Hepatocyte (in vitro differentiated cells): ENCODE measurements at regions not wholly inside any gene's neighbourhood (a gene's known extent, or its start where the extent isn't known, plus 50 kb on each side); places are given as distances from the start of the nearest gene placed in this dataset.

Experiments used
- DNase-seq: peaks from one replicate; pipeline ENCODE4 v3.0.0-alpha.2; 2016; ENCODE audit warnings: low spot score
- H2AFZ ChIP-seq: fragments of 200-600 bp; sonication (generic); 2 replicates; pipeline ENCODE4 v1.6.0; 2016; ENCODE audit warnings: antibody characterized with exemption, mild to moderate bottlenecking
- H3K27ac ChIP-seq: fragments of 200-600 bp; sonication (generic); 2 replicates; pipeline ENCODE4 v1.5.1; 2016; ENCODE audit warnings: mild to moderate bottlenecking
- H3K27me3 ChIP-seq: fragments of 200-600 bp; sonication (generic); 2 replicates; pipeline ENCODE4 v1.6.1; 2016
- H3K36me3 ChIP-seq: fragments of 200-600 bp; sonication (generic); replicated peaks from 2 replicates; pipeline ENCODE4 v1.5.1; 2016; ENCODE audit warnings: low read depth; ENCODE audit not compliant: insufficient read depth
- H3K4me1 ChIP-seq: fragments of 200-600 bp; sonication (generic); 2 replicates; pipeline ENCODE4 v1.5.1; 2016; ENCODE audit warnings: mild to moderate bottlenecking, moderate library complexity; ENCODE audit not compliant: insufficient read depth
- H3K4me2 ChIP-seq: fragments of 200-600 bp; sonication (generic); 2 replicates; pipeline ENCODE4 v1.6.0; 2016
- H3K4me3 ChIP-seq: fragments of 200-600 bp; sonication (generic); 2 replicates; pipeline ENCODE4 v1.5.1; 2016; ENCODE audit warnings: mild to moderate bottlenecking
- H3K79me2 ChIP-seq: fragments of 200-600 bp; sonication (generic); 2 replicates; pipeline ENCODE4 v1.6.0; 2017; ENCODE audit warnings: mild to moderate bottlenecking
- H3K9me2 ChIP-seq: fragments of 200-600 bp; sonication (generic); replicated peaks from 2 replicates; pipeline ENCODE4 v1.6.0; 2017; ENCODE audit warnings: mild to moderate bottlenecking; ENCODE audit not compliant: insufficient read depth
- H3K9me3 ChIP-seq: fragments of 200-600 bp; sonication (generic); 2 replicates; pipeline ENCODE4 v1.5.1; 2016; ENCODE audit warnings: low read depth, mild to moderate bottlenecking
- H4K20me1 ChIP-seq: fragments of 200-600 bp; sonication (generic); 2 replicates; pipeline ENCODE4 v1.6.0; 2016; ENCODE audit warnings: mild to moderate bottlenecking; ENCODE audit not compliant: insufficient read depth, poor library complexity, severe bottlenecking
- CTCF ChIP-seq: fragments of 200-600 bp; sonication (generic); IDR thresholded peaks from 2 replicates; pipeline ENCODE4 v1.5.1; 2016; ENCODE audit warnings: antibody characterized with exemption, mild to moderate bottlenecking; ENCODE audit not compliant: poor library complexity
- EZH2 ChIP-seq: fragments of 200-600 bp; sonication (generic); IDR thresholded peaks from 2 replicates; pipeline ENCODE4 v1.6.1; 2016; ENCODE audit warnings: antibody characterized with exemption, mild to moderate bottlenecking, borderline replicate concordance
- EZH2phosphoT487 ChIP-seq: fragments of 200-600 bp; sonication (generic); IDR thresholded peaks from one replicate; pipeline ENCODE4 v1.6.1; 2018; ENCODE audit warnings: antibody characterized with exemption, mild to moderate bottlenecking, low read depth, moderate library complexity; ENCODE audit not compliant: unreplicated experiment, severe bottlenecking
- WGBS: methylation state at CpG from one replicate; pipeline ENCODE4 v1.1.6; 2016; ENCODE audit warnings: low lambda C conversion rate; ENCODE audit errors: missing lambda C conversion rate; 5-methylcytosine and 5-hydroxymethylcytosine counted together

- Histone ChIP-seq H3K9me2 (no peaks in the 10 kb centered on the region), H3K27ac (no peak overlapping the region), H2AFZ (no peak overlapping the region), H3K79me2 (no peaks in the 10 kb centered on the region), H3K36me3 (no peaks in the 10 kb centered on the region), H3K4me2 (no peak overlapping the region), H3K9me3 (no peaks in the 10 kb centered on the region), H3K4me1 (peaks cover 9% of the 10 kb centered on the region), H4K20me1 (no peaks in the 10 kb centered on the region), H3K27me3 (no peaks in the 10 kb centered on the region), H3K4me3 (no peak overlapping the region)
- DNase-seq, result no peak
- no peak for TF ChIP-seq EZH2phosphoT487
- TF ChIP-seq CTCF, result no peak
- TF ChIP-seq EZH2, result no peak
- WGBS, result 90% methylated on average over 8 of the region's 8 CpGs
Measured at GRCh38 chr21:45341261-45341660, 53.6 kb upstream of the POFUT2 start.

- WGBS, result 75% methylated on average over 9 of the region's 9 CpGs
- Histone ChIP-seq H4K20me1 (no peaks in the 10 kb centered on the region), H3K9me2 (no peaks in the 10 kb centered on the region), H3K4me1 (peaks cover 6% of the 10 kb centered on the region), H3K27me3 (no peaks in the 10 kb centered on the region), H3K79me2 (no peaks in the 10 kb centered on the region), H3K36me3 (no peaks in the 10 kb centered on the region), H3K9me3 (no peaks in the 10 kb centered on the region), H3K27ac (no peak overlapping the region), H2AFZ (no peak overlapping the region), H3K4me3 (no peak overlapping the region), H3K4me2 (no peak overlapping the region)
- no peak for DNase-seq
- TF ChIP-seq EZH2phosphoT487 (no peak), CTCF (no peak)
Measured at GRCh38 chr21:45341779-45342178, 54.1 kb upstream of the POFUT2 start.

GRCh38 chr21:45343891-45344290 lies 56.2 kb upstream of the POFUT2 start:
- Histone ChIP-seq H3K4me1 (no peaks in the 10 kb centered on the region), H3K4me2 (no peak overlapping the region), H3K36me3 (no peaks in the 10 kb centered on the region), H3K27me3 (no peaks in the 10 kb centered on the region), H3K79me2 (no peaks in the 10 kb centered on the region), H4K20me1 (no peaks in the 10 kb centered on the region), H3K9me2 (no peaks in the 10 kb centered on the region), H3K27ac (no peak overlapping the region), H3K4me3 (no peak overlapping the region), H3K9me3 (no peaks in the 10 kb centered on the region), H2AFZ (no peak overlapping the region)
- DNase-seq, result no peak
- 93% methylated on average over 15 of the region's 15 CpGs for WGBS
- TF ChIP-seq EZH2phosphoT487, result no peak

- Histone ChIP-seq H3K4me2 (no peak overlapping the region), H3K27me3 (no peaks in the 10 kb centered on the region), H3K9me3 (no peaks in the 10 kb centered on the region), H3K79me2 (no peaks in the 10 kb centered on the region), H3K4me3 (no peak overlapping the region), H3K9me2 (no peaks in the 10 kb centered on the region), H3K36me3 (no peaks in the 10 kb centered on the region), H3K27ac (no peak overlapping the region), H4K20me1 (no peaks in the 10 kb centered on the region), H2AFZ (no peak overlapping the region), H3K4me1 (peaks cover 4% of the 10 kb centered on the region)
- DNase-seq, result no peak
- 89% methylated on average over 21 of the region's 21 CpGs for WGBS
- TF ChIP-seq EZH2 (no peak), EZH2phosphoT487 (no peak)
Measured at GRCh38 chr21:45344576-45344975, 56.9 kb upstream of the POFUT2 start.
